ENCODE measurements at regions not wholly inside any gene's neighbourhood (a gene's known extent, or its start where the extent isn't known, plus 50 kb on each side); places are given as distances from the start of the nearest gene placed in this dataset.

- DNase-seq (ENCODE audit: low read depth) (no peak), FAIRE-seq (no peak)
- Histone ChIP-seq H4K20me1 (ENCODE audit: insufficient read depth, low read length) (no peaks in the 10 kb centered on the region), H3K27ac (ENCODE audit: low read depth, low read length) (no peak overlapping the region), H3K4me3 (ENCODE audit: insufficient read depth, low read depth, low read length) (no peak overlapping the region), H3K36me3 (ENCODE audit: insufficient read depth, low read length) (no peaks in the 10 kb centered on the region), H3K4me2 (ENCODE audit: low read length) (no peak overlapping the region), H3K4me1 (ENCODE audit: insufficient read depth, low read length) (no peaks in the 10 kb centered on the region), H3K27me3 (ENCODE audit: insufficient read depth, low read length) (no peaks in the 10 kb centered on the region), H3K79me2 (ENCODE audit: insufficient read depth, low read length) (no peaks in the 10 kb centered on the region), H3K9ac (ENCODE audit: low read length) (no peak overlapping the region), H3K9me3 (ENCODE audit: insufficient read depth, low read depth, low read length) (peaks cover 4% of the 10 kb centered on the region), H2AFZ (ENCODE audit: low read depth, low read length) (no peak overlapping the region)
- Mint-ChIP-seq H3K9me3 (ENCODE audit: unreplicated experiment) (no peaks in the 10 kb centered on the region), H3K36me3 (ENCODE audit: low read depth, unreplicated experiment) (no peaks in the 10 kb centered on the region), H3K4me3 (ENCODE audit: unreplicated experiment) (no peak overlapping the region), H3K4me1 (ENCODE audit: low read depth, unreplicated experiment) (no peaks in the 10 kb centered on the region), H3K27me3 (ENCODE audit: low read depth, unreplicated experiment) (no peaks in the 10 kb centered on the region), H3K27ac (ENCODE audit: unreplicated experiment) (no peak overlapping the region)
- TF ChIP-seq CTCF (IDR thresholded peaks at IDR 0.05; ENCODE audit: insufficient read depth, low read depth, low read length) (no peak), EZH2 (IDR thresholded peaks at IDR 0.05; ENCODE audit: insufficient read depth, low read length) (no peak)
Observed at GRCh38 chr5:155472780-155473179, 459.2 kb downstream of the KIF4B start.

GRCh38 chr5:155475318-155475717 is 461.8 kb downstream of the KIF4B start:
- no peaks in the 10 kb centered on the region for H3K9me3 Mint-ChIP-seq (ENCODE audit: unreplicated experiment)
- H2AFZ ChIP-seq (ENCODE audit: low read depth, low read length) = no peak overlapping the region
- H3K4me3 Mint-ChIP-seq (ENCODE audit: unreplicated experiment) = no peak overlapping the region
- no peak overlapping the region for H3K27ac Mint-ChIP-seq (ENCODE audit: unreplicated experiment)
- no peaks in the 10 kb centered on the region for H3K79me2 ChIP-seq (ENCODE audit: insufficient read depth, low read length)
- no peaks in the 10 kb centered on the region for H4K20me1 ChIP-seq (ENCODE audit: insufficient read depth, low read length)
- no peaks in the 10 kb centered on the region for H3K27me3 Mint-ChIP-seq (ENCODE audit: low read depth, unreplicated experiment)
- DNase-seq (ENCODE audit: low read depth) = no peak
- H3K4me2 ChIP-seq (ENCODE audit: low read length) = no peak overlapping the region
- no peak overlapping the region for H3K9ac ChIP-seq (ENCODE audit: low read length)
- no peaks in the 10 kb centered on the region for H3K36me3 Mint-ChIP-seq (ENCODE audit: low read depth, unreplicated experiment)
- H3K4me3 ChIP-seq (ENCODE audit: insufficient read depth, low read depth, low read length) = no peak overlapping the region
- TF ChIP-seq EZH2 (IDR thresholded peaks at IDR 0.05; ENCODE audit: insufficient read depth, low read length) (no peak), CTCF (IDR thresholded peaks at IDR 0.05; ENCODE audit: insufficient read depth, low read depth, low read length) (no peak)
- H3K4me1 ChIP-seq (ENCODE audit: insufficient read depth, low read length) = no peaks in the 10 kb centered on the region
- H3K36me3 ChIP-seq (ENCODE audit: insufficient read depth, low read length) = no peaks in the 10 kb centered on the region
- FAIRE-seq = no peak
- H3K9me3 ChIP-seq (ENCODE audit: insufficient read depth, low read depth, low read length) = no peaks in the 10 kb centered on the region
- no peaks in the 10 kb centered on the region for H3K27me3 ChIP-seq (ENCODE audit: insufficient read depth, low read length)
- no peaks in the 10 kb centered on the region for H3K4me1 Mint-ChIP-seq (ENCODE audit: low read depth, unreplicated experiment)
- no peak overlapping the region for H3K27ac ChIP-seq (ENCODE audit: low read depth, low read length)

- Mint-ChIP-seq H3K27me3 (ENCODE audit: low read depth, unreplicated experiment) (no peaks in the 10 kb centered on the region), H3K4me1 (ENCODE audit: low read depth, unreplicated experiment) (peaks cover 7% of the 10 kb centered on the region), H3K27ac (ENCODE audit: unreplicated experiment) (no peak overlapping the region), H3K9me3 (ENCODE audit: unreplicated experiment) (no peaks in the 10 kb centered on the region), H3K36me3 (ENCODE audit: low read depth, unreplicated experiment) (no peaks in the 10 kb centered on the region), H3K4me3 (ENCODE audit: unreplicated experiment) (no peak overlapping the region)
- no peak overlapping the region for H3K9ac ChIP-seq (ENCODE audit: low read length)
- H3K9me3 ChIP-seq (ENCODE audit: insufficient read depth, low read depth, low read length) = no peaks in the 10 kb centered on the region
- H3K36me3 ChIP-seq (ENCODE audit: insufficient read depth, low read length) = no peaks in the 10 kb centered on the region
- no peaks in the 10 kb centered on the region for H3K79me2 ChIP-seq (ENCODE audit: insufficient read depth, low read length)
- no peaks in the 10 kb centered on the region for H4K20me1 ChIP-seq (ENCODE audit: insufficient read depth, low read length)
- no peak overlapping the region for H3K4me3 ChIP-seq (ENCODE audit: insufficient read depth, low read depth, low read length)
- DNase-seq (ENCODE audit: low read depth) (no peak), FAIRE-seq (no peak)
- no peak overlapping the region for H2AFZ ChIP-seq (ENCODE audit: low read depth, low read length)
- no peaks in the 10 kb centered on the region for H3K4me1 ChIP-seq (ENCODE audit: insufficient read depth, low read length)
- no peak for TF ChIP-seq EZH2 (IDR thresholded peaks at IDR 0.05; ENCODE audit: insufficient read depth, low read length)
- TF ChIP-seq CTCF (IDR thresholded peaks at IDR 0.05; ENCODE audit: insufficient read depth, low read depth, low read length) = no peak
- no peak overlapping the region for H3K27ac ChIP-seq (ENCODE audit: low read depth, low read length)
- H3K27me3 ChIP-seq (ENCODE audit: insufficient read depth, low read length) = no peaks in the 10 kb centered on the region
- no peak overlapping the region for H3K4me2 ChIP-seq (ENCODE audit: low read length)
Observed at GRCh38 chr5:155480731-155481131, 467.2 kb downstream of the KIF4B start.

Data from astrocyte (in vitro differentiated cells and primary cell).